ENCODE measurements at regions not wholly inside any gene's neighbourhood (a gene's known extent, or its start where the extent isn't known, plus 50 kb on each side); places are given as distances from the start of the nearest gene placed in this dataset.
"Not testable (repeated sequence)": the region's sequence is repeated elsewhere in the genome, so short reads cannot be mapped to it uniquely, and the experiment has no call there.

GRCh38 chr5:42894057-42894456 is 82.4 kb upstream of the SELENOP start:
- no peak for DNase-seq (ENCODE audit: low spot score)

- peak; percentile 48 for DNase-seq (ENCODE audit: low spot score)
These were observed 77.7 kb upstream of the SELENOP start for GRCh38 chr5:42889311-42889933.

- no peak for DNase-seq (ENCODE audit: low spot score)
These were observed 77.1 kb upstream of the SELENOP start for GRCh38 chr5:42888771-42889170.

- no peak for DNase-seq (ENCODE audit: low spot score)
These were observed 75.9 kb upstream of the SELENOP start for GRCh38 chr5:42887575-42887974.

- DNase-seq (ENCODE audit: low spot score), result no peak
These were observed 75.4 kb upstream of the SELENOP start for GRCh38 chr5:42887097-42887496.

GRCh38 chr5:42886635-42887034 is 74.9 kb upstream of the SELENOP start:
- DNase-seq (ENCODE audit: low spot score), result no peak

GRCh38 chr5:42884326-42884725 is 72.6 kb upstream of the SELENOP start:
- DNase-seq (ENCODE audit: low spot score), result no peak

GRCh38 chr5:42881416-42882117 is 69.9 kb upstream of the SELENOP start:
- DNase-seq (ENCODE audit: low spot score), result no peak

GRCh38 chr5:42880496-42881150 is 68.9 kb upstream of the SELENOP start:
- no peak for DNase-seq (ENCODE audit: low spot score)

- DNase-seq (ENCODE audit: low spot score), result no peak
These were observed 67.6 kb upstream of the SELENOP start for GRCh38 chr5:42879291-42879690.

GRCh38 chr5:42878550-42878949 is 66.9 kb upstream of the SELENOP start:
- no peak for DNase-seq (ENCODE audit: low spot score)

- no peak for DNase-seq (ENCODE audit: low spot score)
These were observed 66.3 kb upstream of the SELENOP start for GRCh38 chr5:42878041-42878440.

- DNase-seq (ENCODE audit: low spot score), result no peak
These were observed 65.7 kb upstream of the SELENOP start for GRCh38 chr5:42877431-42877830.

GRCh38 chr5:42876375-42876844 is 64.7 kb upstream of the SELENOP start:
- no peak for DNase-seq (ENCODE audit: low spot score)

- no peak for DNase-seq (ENCODE audit: low spot score)
These were observed 64.2 kb upstream of the SELENOP start for GRCh38 chr5:42875785-42876374.

- no peak for DNase-seq (ENCODE audit: low spot score)
These were observed 63.5 kb upstream of the SELENOP start for GRCh38 chr5:42875211-42875610.

- DNase-seq (ENCODE audit: low spot score), result no peak
These were observed 63.0 kb upstream of the SELENOP start for GRCh38 chr5:42874621-42875198.

GRCh38 chr5:42872865-42873264 is 61.2 kb upstream of the SELENOP start:
- no peak for DNase-seq (ENCODE audit: low spot score)

- DNase-seq (ENCODE audit: low spot score), result no peak
These were observed 59.3 kb upstream of the SELENOP start for GRCh38 chr5:42870882-42871418.

GRCh38 chr5:42868417-42868816 is 56.7 kb upstream of the SELENOP start:
- DNase-seq (ENCODE audit: low spot score), result not testable (repeated sequence)

- DNase-seq (ENCODE audit: low spot score), result not testable (repeated sequence)
These were observed 53.1 kb upstream of the SELENOP start for GRCh38 chr5:42864749-42865148.
